ENCODE measurements at regions not wholly inside any gene's neighbourhood (a gene's known extent, or its start where the extent isn't known, plus 50 kb on each side); places are given as distances from the start of the nearest gene placed in this dataset.

- no peak overlapping the region for H2BK120ac ChIP-seq (ENCODE audit: low read depth, low read length)
- no peak overlapping the region for H3K56ac ChIP-seq (ENCODE audit: low read length)
- no peak for DNase-seq
- H3K27me3 ChIP-seq (ENCODE audit: insufficient read depth, low read length, poor library complexity), result no peaks in the 10 kb centered on the region
- no peak overlapping the region for H4K8ac ChIP-seq (ENCODE audit: low read depth, low read length)
- H3K9ac ChIP-seq (ENCODE audit: low read length), result no peak overlapping the region
- no CpG with 5 or more reads among the region's 6 CpGs for WGBS (ENCODE audit: extremely low coverage, insufficient coverage, low lambda C conversion rate)
- no peak overlapping the region for H4K5ac ChIP-seq (ENCODE audit: low read length)
- H3K79me2 ChIP-seq (ENCODE audit: control insufficient read depth, insufficient read depth, low read length), result no peaks in the 10 kb centered on the region
- no peak overlapping the region for H2BK5ac ChIP-seq (ENCODE audit: low read length)
- H3K4ac ChIP-seq (ENCODE audit: low read depth, low read length), result no peak overlapping the region
- H2AK5ac ChIP-seq (ENCODE audit: low read length), result no peak overlapping the region
- no peak overlapping the region for H3K4me2 ChIP-seq (ENCODE audit: low read length)
- H3K79me1 ChIP-seq (ENCODE audit: low read length), result no peaks in the 10 kb centered on the region
- H3K36me3 ChIP-seq (ENCODE audit: control insufficient read depth, insufficient read depth, low read length), result no peaks in the 10 kb centered on the region
- no peak overlapping the region for H3K27ac ChIP-seq (ENCODE audit: low read depth, low read length)
- no peak overlapping the region for H3K4me3 ChIP-seq (ENCODE audit: low read length)
- H2BK15ac ChIP-seq (replicated peaks; ENCODE audit: low read depth), result no peak overlapping the region
- no peaks in the 10 kb centered on the region for H3K4me1 ChIP-seq (ENCODE audit: control insufficient read depth, low read depth, low read length)
- no peak overlapping the region for H3K23ac ChIP-seq (ENCODE audit: low read length)
- no peak overlapping the region for H3K18ac ChIP-seq (ENCODE audit: low read length)
Observed at GRCh38 chr17:73782231-73782630, 138.0 kb upstream of the SDK2 start.

GRCh38 chr17:73782641-73783381 is 138.6 kb upstream of the SDK2 start:
- H2BK5ac ChIP-seq (ENCODE audit: low read length), result no peak overlapping the region
- H3K18ac ChIP-seq (ENCODE audit: low read length), result no peak overlapping the region
- no peaks in the 10 kb centered on the region for H3K79me2 ChIP-seq (ENCODE audit: control insufficient read depth, insufficient read depth, low read length)
- no peak overlapping the region for H3K27ac ChIP-seq (ENCODE audit: low read depth, low read length)
- H3K56ac ChIP-seq (ENCODE audit: low read length), result no peak overlapping the region
- H2AK5ac ChIP-seq (ENCODE audit: low read length), result no peak overlapping the region
- no peak overlapping the region for H3K23ac ChIP-seq (ENCODE audit: low read length)
- no peak overlapping the region for H4K5ac ChIP-seq (ENCODE audit: low read length)
- no peak overlapping the region for H3K4ac ChIP-seq (ENCODE audit: low read depth, low read length)
- no peak overlapping the region for H4K8ac ChIP-seq (ENCODE audit: low read depth, low read length)
- no peak overlapping the region for H2BK120ac ChIP-seq (ENCODE audit: low read depth, low read length)
- no peaks in the 10 kb centered on the region for H3K79me1 ChIP-seq (ENCODE audit: low read length)
- H3K4me3 ChIP-seq (ENCODE audit: low read length), result no peak overlapping the region
- no peak overlapping the region for H3K4me2 ChIP-seq (ENCODE audit: low read length)
- H3K36me3 ChIP-seq (ENCODE audit: control insufficient read depth, insufficient read depth, low read length), result no peaks in the 10 kb centered on the region
- H2BK15ac ChIP-seq (replicated peaks; ENCODE audit: low read depth), result no peak overlapping the region
- no peaks in the 10 kb centered on the region for H3K27me3 ChIP-seq (ENCODE audit: insufficient read depth, low read length, poor library complexity)
- peak; percentile 74 for DNase-seq
- no peak overlapping the region for H3K9ac ChIP-seq (ENCODE audit: low read length)
- H3K4me1 ChIP-seq (ENCODE audit: control insufficient read depth, low read depth, low read length), result peaks cover 1% of the 10 kb centered on the region
- no CpG with 5 or more reads among the region's 11 CpGs for WGBS (ENCODE audit: extremely low coverage, insufficient coverage, low lambda C conversion rate)

- no peak overlapping the region for H3K23ac ChIP-seq (ENCODE audit: low read length)
- H3K4ac ChIP-seq (ENCODE audit: low read depth, low read length), result no peak overlapping the region
- H3K18ac ChIP-seq (ENCODE audit: low read length), result no peak overlapping the region
- H3K9ac ChIP-seq (ENCODE audit: low read length), result no peak overlapping the region
- H4K5ac ChIP-seq (ENCODE audit: low read length), result no peak overlapping the region
- no CpG with 5 or more reads among the region's 6 CpGs for WGBS (ENCODE audit: extremely low coverage, insufficient coverage, low lambda C conversion rate)
- no peaks in the 10 kb centered on the region for H3K36me3 ChIP-seq (ENCODE audit: control insufficient read depth, insufficient read depth, low read length)
- no peak overlapping the region for H3K4me3 ChIP-seq (ENCODE audit: low read length)
- H2AK5ac ChIP-seq (ENCODE audit: low read length), result no peak overlapping the region
- no peak overlapping the region for H4K8ac ChIP-seq (ENCODE audit: low read depth, low read length)
- no peaks in the 10 kb centered on the region for H3K79me1 ChIP-seq (ENCODE audit: low read length)
- H3K27me3 ChIP-seq (ENCODE audit: insufficient read depth, low read length, poor library complexity), result no peaks in the 10 kb centered on the region
- H2BK5ac ChIP-seq (ENCODE audit: low read length), result no peak overlapping the region
- H3K79me2 ChIP-seq (ENCODE audit: control insufficient read depth, insufficient read depth, low read length), result no peaks in the 10 kb centered on the region
- H3K4me1 ChIP-seq (ENCODE audit: control insufficient read depth, low read depth, low read length), result peaks cover 1% of the 10 kb centered on the region
- no peak overlapping the region for H2BK120ac ChIP-seq (ENCODE audit: low read depth, low read length)
- H3K56ac ChIP-seq (ENCODE audit: low read length), result no peak overlapping the region
- H3K27ac ChIP-seq (ENCODE audit: low read depth, low read length), result no peak overlapping the region
- no peak for DNase-seq
- H2BK15ac ChIP-seq (replicated peaks; ENCODE audit: low read depth), result no peak overlapping the region
- no peak overlapping the region for H3K4me2 ChIP-seq (ENCODE audit: low read length)
Observed at GRCh38 chr17:73783382-73783766, 139.1 kb upstream of the SDK2 start.

- H3K4me1 ChIP-seq (ENCODE audit: control insufficient read depth, low read depth, low read length), result peaks cover 1% of the 10 kb centered on the region
- no peak overlapping the region for H4K5ac ChIP-seq (ENCODE audit: low read length)
- no CpG with 5 or more reads among the region's 11 CpGs for WGBS (ENCODE audit: extremely low coverage, insufficient coverage, low lambda C conversion rate)
- no peaks in the 10 kb centered on the region for H3K27me3 ChIP-seq (ENCODE audit: insufficient read depth, low read length, poor library complexity)
- no peaks in the 10 kb centered on the region for H3K79me1 ChIP-seq (ENCODE audit: low read length)
- H2AK5ac ChIP-seq (ENCODE audit: low read length), result no peak overlapping the region
- no peak overlapping the region for H3K4me2 ChIP-seq (ENCODE audit: low read length)
- H3K23ac ChIP-seq (ENCODE audit: low read length), result no peak overlapping the region
- no peak overlapping the region for H3K56ac ChIP-seq (ENCODE audit: low read length)
- H4K8ac ChIP-seq (ENCODE audit: low read depth, low read length), result no peak overlapping the region
- H3K27ac ChIP-seq (ENCODE audit: low read depth, low read length), result no peak overlapping the region
- H3K79me2 ChIP-seq (ENCODE audit: control insufficient read depth, insufficient read depth, low read length), result no peaks in the 10 kb centered on the region
- no peak overlapping the region for H3K4me3 ChIP-seq (ENCODE audit: low read length)
- H3K4ac ChIP-seq (ENCODE audit: low read depth, low read length), result no peak overlapping the region
- H3K18ac ChIP-seq (ENCODE audit: low read length), result no peak overlapping the region
- DNase-seq, result no peak
- H3K36me3 ChIP-seq (ENCODE audit: control insufficient read depth, insufficient read depth, low read length), result no peaks in the 10 kb centered on the region
- no peak overlapping the region for H2BK5ac ChIP-seq (ENCODE audit: low read length)
- no peak overlapping the region for H2BK15ac ChIP-seq (replicated peaks; ENCODE audit: low read depth)
- no peak overlapping the region for H3K9ac ChIP-seq (ENCODE audit: low read length)
- H2BK120ac ChIP-seq (ENCODE audit: low read depth, low read length), result no peak overlapping the region
Observed at GRCh38 chr17:73783945-73784603, 139.8 kb upstream of the SDK2 start.

GRCh38 chr17:73785496-73785895 is 141.3 kb upstream of the SDK2 start:
- WGBS (ENCODE audit: extremely low coverage, insufficient coverage, low lambda C conversion rate), result no CpG with 5 or more reads among the region's 12 CpGs
- no peaks in the 10 kb centered on the region for H3K27me3 ChIP-seq (ENCODE audit: insufficient read depth, low read length, poor library complexity)

More at GRCh38 chr17:73785496-73785895, 141.3 kb upstream of the SDK2 start:
- H2BK120ac ChIP-seq (ENCODE audit: low read depth, low read length), result no peak overlapping the region
- H3K27ac ChIP-seq (ENCODE audit: low read depth, low read length), result no peak overlapping the region
- H3K4ac ChIP-seq (ENCODE audit: low read depth, low read length), result no peak overlapping the region
- H4K5ac ChIP-seq (ENCODE audit: low read length), result no peak overlapping the region
- no peaks in the 10 kb centered on the region for H3K36me3 ChIP-seq (ENCODE audit: control insufficient read depth, insufficient read depth, low read length)
- no peak overlapping the region for H3K56ac ChIP-seq (ENCODE audit: low read length)
- no peak overlapping the region for H2AK5ac ChIP-seq (ENCODE audit: low read length)
- no peaks in the 10 kb centered on the region for H3K79me1 ChIP-seq (ENCODE audit: low read length)
- no peak overlapping the region for H3K18ac ChIP-seq (ENCODE audit: low read length)
- peaks cover 1% of the 10 kb centered on the region for H3K4me1 ChIP-seq (ENCODE audit: control insufficient read depth, low read depth, low read length)
- H3K4me3 ChIP-seq (ENCODE audit: low read length), result no peak overlapping the region
- no peak overlapping the region for H2BK15ac ChIP-seq (replicated peaks; ENCODE audit: low read depth)
- H3K4me2 ChIP-seq (ENCODE audit: low read length), result no peak overlapping the region
- no peak for DNase-seq
- H3K23ac ChIP-seq (ENCODE audit: low read length), result no peak overlapping the region
- no peak overlapping the region for H3K9ac ChIP-seq (ENCODE audit: low read length)
- no peaks in the 10 kb centered on the region for H3K79me2 ChIP-seq (ENCODE audit: control insufficient read depth, insufficient read depth, low read length)
- no peak overlapping the region for H4K8ac ChIP-seq (ENCODE audit: low read depth, low read length)
- H2BK5ac ChIP-seq (ENCODE audit: low read length), result no peak overlapping the region

Measured in mesendoderm (in vitro differentiated cells).